ENCODE measurements at regions not wholly inside any gene's neighbourhood (a gene's known extent, or its start where the extent isn't known, plus 50 kb on each side); places are given as distances from the start of the nearest gene placed in this dataset.

- DNase-seq (ENCODE audit: low spot score in 2 of 2): no peak
- intact Hi-C loops (cut with DNase I; ENCODE audit: low total_unique reads): no loop called here
- no peak overlapping the region for H3K4me3 ChIP-seq (ENCODE audit: low read depth, poor library complexity, severe bottlenecking)
- TF ChIP-seq POLR2A (IDR thresholded peaks at IDR 0.05) (no peak), CTCF (IDR thresholded peaks at IDR 0.05) (no peak)
- 42 to 73% methylated on average over 4 of the region's 4 CpGs for WGBS, 2 donors
These were observed 134.2 kb downstream of the CEP57L1 start for GRCh38 chr6:109229536-109229935.

GRCh38 chr6:109227646-109228045 is 132.3 kb downstream of the CEP57L1 start:
- DNase-seq (ENCODE audit: low spot score in 2 of 2): no peak
- TF ChIP-seq CTCF (IDR thresholded peaks at IDR 0.05): no peak
- TF ChIP-seq POLR2A (IDR thresholded peaks at IDR 0.05): no peak
- intact Hi-C loops (cut with DNase I; ENCODE audit: low total_unique reads): no loop called here
- H3K4me3 ChIP-seq (ENCODE audit: low read depth, poor library complexity, severe bottlenecking): no peak overlapping the region

- intact Hi-C loops (cut with DNase I; ENCODE audit: low total_unique reads): no loop called here
- TF ChIP-seq POLR2A (IDR thresholded peaks at IDR 0.05) (no peak), CTCF (IDR thresholded peaks at IDR 0.05) (no peak)
- no peak overlapping the region for H3K4me3 ChIP-seq (ENCODE audit: low read depth, poor library complexity, severe bottlenecking)
- no peak for DNase-seq (ENCODE audit: low spot score in 2 of 2)
These were observed 131.0 kb downstream of the CEP57L1 start for GRCh38 chr6:109226353-109226752.

- intact Hi-C loops (cut with DNase I; ENCODE audit: low total_unique reads): no loop called here
- WGBS, 2 donors: 92 to 93% methylated on average over 6 of the region's 6 CpGs
- no peak for DNase-seq (ENCODE audit: low spot score in 2 of 2)
- TF ChIP-seq POLR2A (IDR thresholded peaks at IDR 0.05) (no peak), CTCF (IDR thresholded peaks at IDR 0.05) (no peak)
- no peak overlapping the region for H3K4me3 ChIP-seq (ENCODE audit: low read depth, poor library complexity, severe bottlenecking)
These were observed 130.6 kb downstream of the CEP57L1 start for GRCh38 chr6:109225946-109226345.

GRCh38 chr6:109224994-109225393 is 129.7 kb downstream of the CEP57L1 start:
- WGBS, 2 donors: 79 to 80% methylated on average over 1 of the region's 1 CpG

More at GRCh38 chr6:109224994-109225393, 129.7 kb downstream of the CEP57L1 start:
- DNase-seq (ENCODE audit: low spot score in 2 of 2): no peak
- no peak overlapping the region for H3K4me3 ChIP-seq (ENCODE audit: low read depth, poor library complexity, severe bottlenecking)
- TF ChIP-seq POLR2A (IDR thresholded peaks at IDR 0.05): no peak
- no peak for TF ChIP-seq CTCF (IDR thresholded peaks at IDR 0.05)
- intact Hi-C loops (cut with DNase I; ENCODE audit: low total_unique reads): no loop called here

Data from lower leg skin (tissue), 4 donors.